ENCODE measurements at regions not wholly inside any gene's neighbourhood (a gene's known extent, or its start where the extent isn't known, plus 50 kb on each side); places are given as distances from the start of the nearest gene placed in this dataset.

- H2BK20ac ChIP-seq (ENCODE audit: low read depth, low read length) = no peak overlapping the region
- no peak overlapping the region for H2AFZ ChIP-seq (replicated peaks; ENCODE audit: low read length, poor library complexity)
- no peak overlapping the region for H3K4me3 ChIP-seq (ENCODE audit: insufficient read depth, low read depth, low read length)
- H4K91ac ChIP-seq (ENCODE audit: insufficient read depth, low read depth, low read length) = no peak overlapping the region
- dilution Hi-C loops (cut with HindIII; ENCODE audit: low sequenced_read_pairs, unreplicated experiment) (no loop called here), intact Hi-C loops (cut with micrococcal nuclease) (no loop called here), in situ Hi-C loops (cut with MboI; ENCODE audit: low sequenced_read_pairs) (no loop called here)
- H3K36me3 ChIP-seq (ENCODE audit: control insufficient read depth, insufficient read depth, low read length) = no peaks in the 10 kb centered on the region
- H3K27me3 ChIP-seq (ENCODE audit: control insufficient read depth, insufficient read depth, low read length) = no peaks in the 10 kb centered on the region
- no TSS peak for BruUV-seq (replicated peaks)
- H3K9me1 ChIP-seq (ENCODE audit: insufficient read depth, low read length) = no peaks in the 10 kb centered on the region
- ChIA-PET CTCF (interaction anchor here (0.6 kb wide), 1 partner anchor 18 kb away, joined by 5 read pairs; no protein-coding TSS in a partner anchor), POLR2A (ENCODE audit: unreplicated experiment) (no interaction called here)
- H4K8ac ChIP-seq (ENCODE audit: low read depth in 2 of 2, low read length in 2 of 2) = no peak overlapping the region; a peak in 1 of 4 replicates
- H3K9me3 ChIP-seq (ENCODE audit: control insufficient read depth, insufficient read depth, low read length) = peaks cover 2% of the 10 kb centered on the region; the same call in 1 of the 2 replicates
- H3K4me2 ChIP-seq (ENCODE audit: low read depth, low read length) = no peak overlapping the region
- no peak overlapping the region for H3K9ac ChIP-seq (ENCODE audit: low read depth, low read length)
- H3K4ac ChIP-seq (ENCODE audit: low read depth, low read length) = no peak overlapping the region
- no peak overlapping the region for H2AK5ac ChIP-seq (ENCODE audit: low read depth, low read length)
- H3K18ac ChIP-seq (ENCODE audit: low read depth, low read length) = no peak overlapping the region
- H2AK9ac ChIP-seq (replicated peaks; ENCODE audit: low read depth, low read length, poor library complexity) = no peak overlapping the region
- H3K27ac ChIP-seq (ENCODE audit: insufficient read depth, low read length) = no peak overlapping the region
- no peak overlapping the region for H2BK120ac ChIP-seq (ENCODE audit: low read depth, low read length)
- H3K56ac ChIP-seq (ENCODE audit: extremely low read depth, insufficient read depth, low read length) = no peak overlapping the region
- H3K79me1 ChIP-seq (ENCODE audit: low read depth in 1 of 2, low read length in 2 of 2) = no peaks in the 10 kb centered on the region
- ATAC-seq (ENCODE audit: low read depth) (peak; percentile 76), DNase-seq (peak; percentile 72)
- H3K23ac ChIP-seq (ENCODE audit: low read depth, low read length) = no peak overlapping the region
- no peak overlapping the region for H3K14ac ChIP-seq (replicated peaks; ENCODE audit: low read depth, low read length)
- H4K5ac ChIP-seq (ENCODE audit: low read depth, low read length) = no peak overlapping the region
- TF ChIP-seq SMC3 (IDR thresholded peaks at IDR 0.05; ENCODE audit: low read depth, low read length) (no peak), FOS (IDR thresholded peaks at IDR 0.05; ENCODE audit: low read depth, low read length) (no peak), CEBPB (IDR thresholded peaks at IDR 0.05; ENCODE audit: low read depth, low read length) (peak; percentile 95), CTCF (conservative IDR thresholded peaks at IDR 0.05; ENCODE audit: low read depth, low read length) (no peak), NFE2L2 (IDR thresholded peaks at IDR 0.05; ENCODE audit: low read depth, low read length) (no peak), MXI1 (IDR thresholded peaks at IDR 0.05; ENCODE audit: borderline replicate concordance, low read depth, low read length) (no peak), ELK1 (IDR thresholded peaks at IDR 0.05; ENCODE audit: borderline replicate concordance, low read depth, low read length) (no peak), POLR2A (IDR thresholded peaks at IDR 0.05; ENCODE audit: low read depth, low read length) (no peak)
- peaks cover 4% of the 10 kb centered on the region; the same call in 1 of the 2 replicates for H3K4me1 ChIP-seq (ENCODE audit: control insufficient read depth, insufficient read depth, low read length)
- H4K20me1 ChIP-seq (ENCODE audit: insufficient read depth, low read length) = no peaks in the 10 kb centered on the region
- no CpG with 5 or more reads among the region's 3 CpGs for WGBS, 2 experiments (ENCODE audit: extremely low coverage in 2 of 2, insufficient read length in 1 of 2)
- H2BK15ac ChIP-seq (ENCODE audit: low read depth, low read length) = no peak overlapping the region
- H2BK5ac ChIP-seq (ENCODE audit: low read depth, low read length, poor library complexity, severe bottlenecking) = peak overlapping the region; percentile 71
Measured at GRCh38 chr4:138751309-138751708, 264.3 kb upstream of the NOCT start.
